Testis (tissue), 2 donors: ENCODE measurements at regions not wholly inside any gene's neighbourhood (a gene's known extent, or its start where the extent isn't known, plus 50 kb on each side); places are given as distances from the start of the nearest gene placed in this dataset.
A peak's percentile ranks its signal among the peaks of the same experiment; 100 is the strongest.

ENCODE experiments used
- DNase-seq: peaks from one replicate; pipeline ENCODE4 v3.0.0-alpha.2; 2019
- H3K27ac ChIP-seq, 2 donors: fragments of 200-600 bp; sonication (generic); one replicate each; pipeline ENCODE4 v1.5.1; 2019
- H3K27me3 ChIP-seq: fragments of 200-600 bp; sonication (generic); one replicate; pipeline ENCODE4 v1.5.1; 2019
- H3K36me3 ChIP-seq: fragments of 200-600 bp; sonication (generic); one replicate; pipeline ENCODE4 v1.5.1; 2017; ENCODE audit warnings: low read depth; ENCODE audit errors: missing control alignments
- H3K4me1 ChIP-seq: fragments of 200-600 bp; sonication (generic); one replicate; pipeline ENCODE4 v1.5.1; 2019
- H3K4me3 ChIP-seq, 2 donors: fragments of 200-600 bp; sonication (generic); one replicate each; pipeline ENCODE4 v1.5.1; 2017 to 2019
- H3K9me3 ChIP-seq: fragments of 200-600 bp; sonication (generic); one replicate; pipeline ENCODE4 v1.5.1; 2017
- CTCF ChIP-seq, 3 experiments: fragments of 450-650 bp in 2 of 3; fragments of 200-600 bp in 1 of 3; sonication (generic) in 1 of 3; IDR thresholded peaks; one replicate each; pipeline ENCODE4 v1.5.1; 2016 to 2019; ENCODE audit warnings: antibody characterized with exemption in 3 of 3, mild to moderate bottlenecking in 2 of 3, moderate library complexity in 1 of 3
- POLR2A ChIP-seq: fragments of 450-650 bp; IDR thresholded peaks from one replicate; pipeline ENCODE4 v1.6.1; 2017; ENCODE audit warnings: antibody characterized with exemption, mild to moderate bottlenecking, moderate library complexity
- WGBS, 2 donors: methylation state at CpG; one replicate each; pipeline ENCODE4 v1.1.5; 2018; 5-methylcytosine and 5-hydroxymethylcytosine counted together
- intact Hi-C: fragments of 100-400 bp; cut with DNase I; formaldehyde crosslinking; loops from one replicate; pipeline ENCODE4 v1.15.1; 2023; ENCODE audit warnings: low total_unique reads

GRCh38 chrX:151476604-151477303, 79.7 kb downstream of the VMA21 start:
- DNase-seq: no peak
- Histone ChIP-seq H3K27ac (no peak overlapping the region), H3K27me3 (no peaks in the 10 kb centered on the region), H3K9me3 (no peaks in the 10 kb centered on the region), H3K4me1 (no peaks in the 10 kb centered on the region), H3K4me3 (no peak overlapping the region), H3K36me3 (no peaks in the 10 kb centered on the region)
- intact Hi-C loops: no loop called here
- TF ChIP-seq CTCF (IDR thresholded peaks at IDR 0.05) (no peak), POLR2A (no peak)
- WGBS, 2 donors: 33 to 78% methylated on average over 1 of the region's 1 CpG

- Histone ChIP-seq H3K4me1 (no peaks in the 10 kb centered on the region), H3K9me3 (no peaks in the 10 kb centered on the region), H3K27ac (no peak overlapping the region), H3K4me3 (no peak overlapping the region), H3K36me3 (no peaks in the 10 kb centered on the region), H3K27me3 (no peaks in the 10 kb centered on the region)
- intact Hi-C loops: no loop called here
- no peak for DNase-seq
- TF ChIP-seq CTCF (IDR thresholded peaks at IDR 0.05) (no peak), POLR2A (no peak)
- 100% methylated on average over 3 to 4 of the region's 4 CpGs for WGBS, 2 donors
These were observed 81.1 kb downstream of the VMA21 start for GRCh38 chrX:151478058-151478457.

GRCh38 chrX:151488677-151489076, 74.8 kb upstream of the PASD1 start:
- H3K4me3 ChIP-seq: no peak overlapping the region
- TF ChIP-seq POLR2A: no peak
- TF ChIP-seq CTCF (IDR thresholded peaks at IDR 0.05): no peak
- H3K36me3 ChIP-seq: no peaks in the 10 kb centered on the region
- no peaks in the 10 kb centered on the region for H3K27me3 ChIP-seq
- no peak for DNase-seq
- 61 to 73% methylated on average over 2 of the region's 2 CpGs for WGBS, 2 donors
- H3K4me1 ChIP-seq: no peaks in the 10 kb centered on the region
- no peak overlapping the region for H3K27ac ChIP-seq
- intact Hi-C loops: no loop called here
- no peaks in the 10 kb centered on the region for H3K9me3 ChIP-seq

GRCh38 chrX:151505796-151506195, 57.7 kb upstream of the PASD1 start:
- Histone ChIP-seq H3K4me1 (no peaks in the 10 kb centered on the region), H3K4me3 (no peak overlapping the region), H3K27me3 (no peaks in the 10 kb centered on the region), H3K36me3 (no peaks in the 10 kb centered on the region), H3K9me3 (no peaks in the 10 kb centered on the region), H3K27ac (no peak overlapping the region)
- peak; percentile 56 for DNase-seq
- WGBS, 2 donors: 51 to 68% methylated on average over 2 of the region's 2 CpGs
- intact Hi-C loops: no loop called here
- TF ChIP-seq CTCF (IDR thresholded peaks at IDR 0.05): peak in 1 of 3 experiments; percentile 17
- no peak for TF ChIP-seq POLR2A

- no peak overlapping the region for H3K4me3 ChIP-seq
- intact Hi-C loops: no loop called here
- WGBS, 2 donors: 41 to 42% methylated on average over 3 to 4 of the region's 4 CpGs
- no peak overlapping the region for H3K27ac ChIP-seq
- H3K27me3 ChIP-seq: no peaks in the 10 kb centered on the region
- DNase-seq: no peak
- no peak for TF ChIP-seq CTCF (IDR thresholded peaks at IDR 0.05)
- H3K9me3 ChIP-seq: no peaks in the 10 kb centered on the region
- H3K36me3 ChIP-seq: no peaks in the 10 kb centered on the region
- no peaks in the 10 kb centered on the region for H3K4me1 ChIP-seq
These were observed 53.3 kb upstream of the PASD1 start for GRCh38 chrX:151510203-151510602.
